ENCODE measurements at regions not wholly inside any gene's neighbourhood (a gene's known extent, or its start where the extent isn't known, plus 50 kb on each side); places are given as distances from the start of the nearest gene placed in this dataset.

- TF ChIP-seq CTCF (IDR thresholded peaks at IDR 0.05): no peak
- TF ChIP-seq POLR2A (IDR thresholded peaks at IDR 0.05): no peak
Observed at GRCh38 chr7:156522801-156523200, 117.8 kb upstream of the RNF32 start.

Data from breast epithelium (tissue), 3 donors.